SIG-M5 treated with dmso at 0.1 percent for 504 hours (cell line): ENCODE measurements at regions not wholly inside any gene's neighbourhood (a gene's known extent, or its start where the extent isn't known, plus 50 kb on each side); places are given as distances from the start of the nearest gene placed in this dataset.
"Not testable (repeated sequence)": the region's sequence is repeated elsewhere in the genome, so short reads cannot be mapped to it uniquely, and the experiment has no call there.

Experiments used
- DNase-seq: peaks from one replicate; lab custom pipeline; 2025; ENCODE audit not compliant: unreplicated experiment; lab: John Stamatoyannopoulos, UW

GRCh38 chr13:53266757-53267156 lies 238.1 kb downstream of the OLFM4 start:
- DNase-seq = no peak

- no peak for DNase-seq
Observed at GRCh38 chr13:53269634-53270033, 241.0 kb downstream of the OLFM4 start.

- DNase-seq = no peak
Observed at GRCh38 chr13:53272873-53273272, 244.3 kb downstream of the OLFM4 start.

- no peak for DNase-seq
Observed at GRCh38 chr13:53276265-53276664, 247.7 kb downstream of the OLFM4 start.

GRCh38 chr13:53281677-53282076 lies 253.1 kb downstream of the OLFM4 start:
- no peak for DNase-seq

- DNase-seq = no peak
Observed at GRCh38 chr13:53285896-53286430, 257.4 kb downstream of the OLFM4 start.

DNA sequence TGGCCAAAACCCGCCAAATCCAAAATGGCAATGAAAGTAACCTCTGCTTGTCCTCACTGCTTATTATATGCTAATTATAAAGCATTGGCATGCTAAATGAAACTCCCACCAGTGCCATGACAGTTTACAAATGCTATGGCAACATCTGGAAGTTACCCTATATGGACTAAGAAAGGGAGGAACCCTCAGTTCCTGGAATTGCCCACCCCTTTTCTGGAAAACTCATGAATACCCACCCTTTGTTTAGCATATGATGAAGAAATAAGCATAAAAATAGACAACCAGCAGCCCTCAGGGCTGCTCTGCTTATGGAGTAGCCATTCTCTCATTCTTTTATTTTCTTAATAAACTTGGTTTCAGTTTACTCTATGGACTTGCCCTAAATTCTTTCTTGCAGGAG lies 269.8 kb downstream of the OLFM4 start:
- no peak for DNase-seq

GRCh38 chr13:53301449-53301848 lies 272.8 kb downstream of the OLFM4 start:
- DNase-seq = no peak

- not testable (repeated sequence) for DNase-seq
Observed at GRCh38 chr13:53305419-53305818, 276.8 kb downstream of the OLFM4 start.

DNA sequence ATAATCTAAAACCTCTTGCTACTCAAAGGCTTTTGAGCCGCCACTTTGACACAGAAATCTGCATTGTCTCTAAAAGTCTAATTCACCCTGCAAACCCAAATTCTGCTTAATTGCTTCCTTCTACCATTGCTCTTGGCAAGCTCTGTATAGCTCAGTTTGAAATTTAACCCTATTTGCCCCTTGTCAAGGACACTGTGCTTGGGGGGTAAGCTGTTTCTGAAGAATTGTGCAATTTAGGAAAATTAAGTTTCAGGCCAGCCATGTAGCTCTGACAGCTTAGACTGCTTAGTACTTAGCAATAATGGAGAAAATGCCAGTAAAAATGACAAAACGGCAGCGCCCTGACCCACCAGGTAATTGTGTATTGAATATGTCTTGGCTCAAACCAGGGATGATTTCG lies 282.2 kb downstream of the OLFM4 start:
- DNase-seq = no peak

- no peak for DNase-seq
Observed at GRCh38 chr13:53311561-53311960, 282.9 kb downstream of the OLFM4 start.

DNA sequence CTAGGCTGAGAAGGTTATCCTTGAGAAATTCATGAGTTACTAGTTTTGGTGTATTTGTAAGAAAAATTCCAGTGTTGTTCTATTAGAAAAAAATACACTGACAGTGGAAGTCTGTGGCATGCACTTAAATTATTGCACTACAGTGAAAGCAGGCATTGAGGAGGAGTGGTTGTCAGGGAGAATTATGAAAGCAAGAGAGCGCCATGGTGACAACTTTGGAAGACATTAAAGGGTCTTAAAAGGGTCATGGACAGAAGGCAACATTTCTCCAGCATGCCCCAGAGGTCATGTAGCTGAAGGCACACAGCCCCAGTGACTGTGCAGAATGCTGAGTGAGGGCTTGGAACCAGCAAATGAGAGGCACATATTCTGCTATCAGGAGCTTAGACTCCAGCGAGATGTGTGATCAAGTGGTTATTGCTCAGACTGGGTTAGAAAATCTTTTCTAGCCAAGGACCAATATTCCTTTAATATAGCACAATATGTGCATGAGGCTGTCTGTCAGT lies 292.7 kb downstream of the OLFM4 start:
- no peak for DNase-seq

- DNase-seq = no peak
Observed at GRCh38 chr13:53324656-53325055, 296.0 kb downstream of the OLFM4 start.

GRCh38 chr13:53326716-53327115 lies 298.1 kb downstream of the OLFM4 start:
- DNase-seq = no peak

GRCh38 chr13:53327680-53328315 lies 299.2 kb downstream of the OLFM4 start:
- no peak for DNase-seq

GRCh38 chr13:53336441-53337160 lies 308.0 kb downstream of the OLFM4 start:
- DNase-seq = no peak

GRCh38 chr13:53338760-53339159 lies 310.1 kb downstream of the OLFM4 start:
- DNase-seq = no peak

GRCh38 chr13:53340505-53341143 lies 312.0 kb downstream of the OLFM4 start:
- no peak for DNase-seq

- DNase-seq = no peak
Observed at GRCh38 chr13:53341144-53341510, 312.5 kb downstream of the OLFM4 start.

- no peak for DNase-seq
Observed at GRCh38 chr13:53342623-53343360, 314.2 kb downstream of the OLFM4 start.

GRCh38 chr13:53343361-53343744 lies 314.7 kb downstream of the OLFM4 start:
- DNase-seq = no peak
